ENCODE measurements at regions not wholly inside any gene's neighbourhood (a gene's known extent, or its start where the extent isn't known, plus 50 kb on each side); places are given as distances from the start of the nearest gene placed in this dataset.

DNA sequence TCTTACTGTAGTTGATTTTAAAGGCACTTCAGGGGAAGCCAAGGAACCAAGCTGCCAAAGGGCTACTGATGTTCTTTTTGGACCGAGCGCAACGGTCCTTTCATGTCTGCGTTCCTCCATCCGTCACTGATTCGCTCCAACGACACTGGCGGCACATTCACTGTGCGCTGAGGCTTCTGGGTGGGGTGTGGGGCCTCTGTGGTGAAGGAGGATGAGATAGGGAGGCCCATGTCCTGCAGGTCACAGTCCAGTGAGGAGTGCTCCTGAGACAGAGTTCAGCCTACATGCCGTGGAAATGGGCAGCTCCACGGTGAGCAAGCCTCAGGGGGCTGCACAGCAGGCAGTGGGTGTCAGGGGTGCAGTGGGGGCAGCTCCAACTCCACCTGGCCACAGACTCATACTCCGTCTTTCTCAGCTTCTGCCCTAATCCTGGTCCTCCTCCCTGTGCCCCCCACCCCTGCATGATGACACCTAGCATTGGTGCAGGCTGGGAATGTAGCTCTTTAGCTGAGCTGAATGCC, 87.8 kb upstream of the SHANK2 start:
- no peak overlapping the region for H2AFZ ChIP-seq (ENCODE audit: low read depth, low read length)
- no peaks in the 10 kb centered on the region for H3K36me3 ChIP-seq (ENCODE audit: control insufficient read depth, insufficient read depth, low read length)
- no TSS peak for BruUV-seq (replicated peaks)
- peaks cover 0 to 3% of the 10 kb centered on the region in 2 experiments; a peak in 1 of 5 replicates for H3K4me1 ChIP-seq (replicated peaks in 1 of 2; ENCODE audit: control insufficient read depth in 2 of 2, insufficient read depth in 2 of 2, low read length in 2 of 2)
- ChIA-PET CTCF (ENCODE audit: low intra/inter-chr PET ratio) (no interaction called here), POLR2A (interaction anchor here (0.9 kb wide), 2 partner anchors 11 to 18 kb away, joined by 3 to 4 read pairs; no protein-coding TSS in a partner anchor)
- no peaks in the 10 kb centered on the region for H3K9me3 ChIP-seq (replicated peaks; ENCODE audit: control insufficient read depth, insufficient read depth, low read depth, low read length)
- intact Hi-C loops (cut with micrococcal nuclease) (no loop called here), in situ Hi-C loops (cut with MboI) (no loop called here)
- H3K4me2 ChIP-seq (ENCODE audit: insufficient read depth, low read length), result no peak overlapping the region
- TF ChIP-seq HMG20A (CRISPR knock-in tag; conservative IDR thresholded peaks at IDR 0.05) (no peak), NR2C2 (CRISPR knock-in tag; IDR thresholded peaks at IDR 0.05) (no peak), NR2C2 (tag; IDR thresholded peaks at IDR 0.05) (no peak), HSF4 (CRISPR knock-in tag; IDR thresholded peaks at IDR 0.05; ENCODE audit: borderline replicate concordance) (no peak), ZFPM2 (CRISPR knock-in tag; IDR thresholded peaks at IDR 0.05) (no peak), POLR2G (IDR thresholded peaks at IDR 0.05; ENCODE audit: low read depth, low read length) (no peak), SMARCC2 (IDR thresholded peaks at IDR 0.05; ENCODE audit: low read depth) (no peak), EGR1 (conservative IDR thresholded peaks at IDR 0.05) (no peak), HIVEP1 (CRISPR knock-in tag; IDR thresholded peaks at IDR 0.05) (no peak), VEZF1 (CRISPR knock-in tag; IDR thresholded peaks at IDR 0.05) (no peak), FUS (optimal IDR thresholded peaks at IDR 0.05; ENCODE audit: low read depth, low read length) (no peak), BRCA1 (IDR thresholded peaks at IDR 0.05) (no peak), BRCA1 (CRISPR knock-in tag; IDR thresholded peaks at IDR 0.05) (no peak), ZBTB17 (CRISPR knock-in tag; IDR thresholded peaks at IDR 0.05) (no peak), ZNF551 (CRISPR knock-in tag; IDR thresholded peaks at IDR 0.05) (no peak), KLF13 (tag; IDR thresholded peaks at IDR 0.05; ENCODE audit: borderline replicate concordance, low read depth) (no peak), SMARCA5 (IDR thresholded peaks at IDR 0.05) (no peak), HCFC1 (IDR thresholded peaks at IDR 0.05; ENCODE audit: low read depth, low read length) (no peak), ELF2 (CRISPR knock-in tag; IDR thresholded peaks at IDR 0.05) (no peak), ZNF165 (CRISPR knock-in tag; IDR thresholded peaks at IDR 0.05; ENCODE audit: borderline replicate concordance) (no peak)
- TF ChIP-seq, protein P1, sequence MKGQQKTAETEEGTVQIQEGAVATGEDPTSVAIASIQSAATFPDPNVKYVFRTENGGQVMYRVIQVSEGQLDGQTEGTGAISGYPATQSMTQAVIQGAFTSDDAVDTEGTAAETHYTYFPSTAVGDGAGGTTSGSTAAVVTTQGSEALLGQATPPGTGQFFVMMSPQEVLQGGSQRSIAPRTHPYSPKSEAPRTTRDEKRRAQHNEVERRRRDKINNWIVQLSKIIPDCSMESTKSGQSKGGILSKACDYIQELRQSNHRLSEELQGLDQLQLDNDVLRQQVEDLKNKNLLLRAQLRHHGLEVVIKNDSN (CRISPR knock-in tag; IDR thresholded peaks at IDR 0.05), result no peak
- no peak for FAIRE-seq
- H3K9me1 ChIP-seq (ENCODE audit: control insufficient read depth, insufficient read depth, low read length), result peaks cover 2% of the 10 kb centered on the region
- H3K27ac ChIP-seq (ENCODE audit: extremely low read depth, low read depth, low read length), result no peak overlapping the region
- H3K9ac ChIP-seq (ENCODE audit: insufficient read depth in 1 of 2, low read depth in 2 of 2, low read length in 2 of 2), result no peak overlapping the region
- H4K20me1 ChIP-seq (replicated peaks; ENCODE audit: control insufficient read depth, insufficient read depth, low read length), result peaks cover 14% of the 10 kb centered on the region
- H3K4me3 ChIP-seq, result no peak overlapping the region
- H3K79me2 ChIP-seq (ENCODE audit: control insufficient read depth, insufficient read depth, low read length), result no peaks in the 10 kb centered on the region
- no peak for ATAC-seq
- H3K27me3 ChIP-seq (ENCODE audit: control insufficient read depth in 2 of 2, insufficient read depth in 2 of 2, low read length in 2 of 2), result peaks cover 16 to 46% of the 10 kb centered on the region in 2 experiments
- WGBS (ENCODE audit: insufficient coverage, low coverage, missing lambda C conversion rate), result 0% methylated on average over 12 of the region's 12 CpGs
- no peak for DNase-seq (ENCODE audit: extremely low read depth in 1 of 4, low spot score in 3 of 4)
